IMR-90 (cell line): ENCODE measurements at regions not wholly inside any gene's neighbourhood (a gene's known extent, or its start where the extent isn't known, plus 50 kb on each side); places are given as distances from the start of the nearest gene placed in this dataset.

Experiments
- ATAC-seq: fragments of 200-7000 bp; cut with Tn5 transposase; 2 replicates; pipeline ENCODE4 v1.9.1; 2020; ENCODE audit warnings: low read depth, mild to moderate bottlenecking, moderate library complexity
- BruUV-seq: library from RNA; stranded (reverse); fragments of 400-500 nt; replicated peaks from 2 replicates; lab custom pipeline; 2021; lab: Mats Ljungman, UMichigan
- CTCF ChIA-PET: fragments of 300-600 bp; formaldehyde crosslinking; extraction: SDS; loops from one replicate; lab custom pipeline; 2021; ENCODE audit warnings: antibody characterized with exemption; lab: Yijun Ruan, JAX
- POLR2A ChIA-PET: fragments of 300-600 bp; sonication (Branson Sonifier 250); formaldehyde crosslinking; loops from one replicate; lab custom pipeline; 2022; ENCODE audit warnings: antibody characterized with exemption; ENCODE audit not compliant: unreplicated experiment; lab: Charles Lee
- DNase-seq: peaks from one replicate; pipeline ENCODE4 v3.0.0; 2013
- H2AFZ ChIP-seq: replicated peaks from 2 replicates; pipeline ENCODE3; 2013; ENCODE audit warnings: low read length, mild to moderate bottlenecking; ENCODE audit not compliant: poor library complexity
- H2AK5ac ChIP-seq: 2 replicates; pipeline ENCODE4 v1.6.1; 2013; ENCODE audit warnings: low read depth, low read length, inconsistent platforms
- H2AK9ac ChIP-seq: replicated peaks from 2 replicates; pipeline ENCODE3; 2013; ENCODE audit warnings: mild to moderate bottlenecking, low read depth, low read length, moderate library complexity; ENCODE audit not compliant: poor library complexity
- H2BK120ac ChIP-seq: 2 replicates; pipeline ENCODE4 v1.6.1; 2013; ENCODE audit warnings: low read depth, low read length, inconsistent platforms
- H2BK15ac ChIP-seq: 3 replicates; pipeline ENCODE4 v1.6.1; 2013; ENCODE audit warnings: low read depth, low read length, inconsistent platforms
- H2BK20ac ChIP-seq: 2 replicates; pipeline ENCODE4 v1.6.1; 2013; ENCODE audit warnings: low read depth, mild to moderate bottlenecking, inconsistent platforms, low read length, moderate library complexity
- H2BK5ac ChIP-seq: 2 replicates; pipeline ENCODE4 v1.6.1; 2013; ENCODE audit warnings: mild to moderate bottlenecking, low read depth, low read length, inconsistent platforms; ENCODE audit not compliant: poor library complexity, severe bottlenecking
- H3K14ac ChIP-seq: replicated peaks from 2 replicates; pipeline ENCODE4 v1.6.1; 2013; ENCODE audit warnings: low read depth, low read length, inconsistent platforms
- H3K18ac ChIP-seq: 2 replicates; pipeline ENCODE4 v1.6.1; 2013; ENCODE audit warnings: low read depth, low read length, control low read depth
- H3K23ac ChIP-seq: 2 replicates; pipeline ENCODE4 v1.6.1; 2013; ENCODE audit warnings: low read depth, low read length, inconsistent platforms
- H3K27ac ChIP-seq: 2 replicates; pipeline ENCODE4 v1.5.1; 2013; ENCODE audit warnings: mild to moderate bottlenecking, control low read depth, low read length; ENCODE audit not compliant: insufficient read depth
- H3K27me3 ChIP-seq: 2 replicates; pipeline ENCODE4 v1.6.1; 2013; ENCODE audit warnings: low read length; ENCODE audit not compliant: control insufficient read depth, insufficient read depth
- H3K36me3 ChIP-seq: 2 replicates; pipeline ENCODE4 v1.6.1; 2013; ENCODE audit warnings: low read length, mixed read lengths; ENCODE audit not compliant: control insufficient read depth, insufficient read depth
- H3K4ac ChIP-seq: 2 replicates; pipeline ENCODE4 v1.6.1; 2013; ENCODE audit warnings: low read depth, low read length, inconsistent platforms
- H3K4me1 ChIP-seq: 2 replicates; pipeline ENCODE4 v1.6.1; 2013; ENCODE audit warnings: low read length, mixed read lengths; ENCODE audit not compliant: control insufficient read depth, insufficient read depth
- H3K4me2 ChIP-seq: 2 replicates; pipeline ENCODE4 v1.6.1; 2013; ENCODE audit warnings: low read depth, mild to moderate bottlenecking, control low read depth, low read length, moderate library complexity
- H3K4me3 ChIP-seq: 2 replicates; pipeline ENCODE4 v1.5.1; 2013; ENCODE audit warnings: low read depth, mild to moderate bottlenecking, control low read depth, low read length, moderate library complexity; ENCODE audit not compliant: insufficient read depth
- H3K56ac ChIP-seq: 2 replicates; pipeline ENCODE4 v1.6.1; 2013; ENCODE audit warnings: low read length, inconsistent platforms; ENCODE audit not compliant: insufficient read depth; ENCODE audit errors: extremely low read depth
- H3K79me1 ChIP-seq, 2 experiments: 2 replicates each; pipeline ENCODE4 v1.6.1; 2013; ENCODE audit warnings: low read length in 2 of 2, inconsistent platforms in 1 of 2, low read depth in 1 of 2
- H3K9ac ChIP-seq: 2 replicates; pipeline ENCODE4 v1.6.1; 2013; ENCODE audit warnings: low read depth, low read length, control low read depth
- H3K9me1 ChIP-seq: 2 replicates; pipeline ENCODE4 v1.6.1; 2013; ENCODE audit warnings: low read length, inconsistent platforms; ENCODE audit not compliant: insufficient read depth
- H3K9me3 ChIP-seq: 2 replicates; pipeline ENCODE4 v1.6.1; 2013; ENCODE audit warnings: low read length; ENCODE audit not compliant: control insufficient read depth, insufficient read depth
- H4K20me1 ChIP-seq: 2 replicates; pipeline ENCODE4 v1.6.1; 2013; ENCODE audit warnings: low read length, inconsistent platforms; ENCODE audit not compliant: insufficient read depth
- H4K5ac ChIP-seq: 2 replicates; pipeline ENCODE4 v1.6.1; 2013; ENCODE audit warnings: mild to moderate bottlenecking, low read depth, low read length, control low read depth
- H4K8ac ChIP-seq, 2 experiments: 2 replicates each; pipeline ENCODE4 v1.6.1; 2013; ENCODE audit warnings: low read depth in 2 of 2, low read length in 2 of 2, control low read depth in 1 of 2, inconsistent platforms in 1 of 2
- H4K91ac ChIP-seq: 2 replicates; pipeline ENCODE4 v1.6.1; 2013; ENCODE audit warnings: low read depth, low read length, inconsistent platforms; ENCODE audit not compliant: insufficient read depth
- BHLHE40 ChIP-seq: fragments of 150-350 bp; IDR thresholded peaks from 2 replicates; pipeline ENCODE4 v1.6.1; 2016; ENCODE audit warnings: mild to moderate bottlenecking, low read depth, low read length
- CEBPB ChIP-seq: IDR thresholded peaks from 2 replicates; pipeline ENCODE4 v1.6.1; 2012; ENCODE audit warnings: low read depth, low read length, improper control_type of control experiment
- CHD1 ChIP-seq: IDR thresholded peaks from 2 replicates; pipeline ENCODE4 v1.6.1; 2012; ENCODE audit warnings: low read depth, low read length, improper control_type of control experiment
- CTCF ChIP-seq: conservative IDR thresholded peaks from 2 replicates; pipeline ENCODE4 v1.5.1; 2012; ENCODE audit warnings: mild to moderate bottlenecking, low read depth, low read length, improper control_type of control experiment
- ELK1 ChIP-seq: fragments of 150-350 bp; IDR thresholded peaks from 2 replicates; pipeline ENCODE4 v1.6.1; 2016; ENCODE audit warnings: low read depth, mild to moderate bottlenecking, low read length, moderate library complexity, borderline replicate concordance
- FOS ChIP-seq: fragments of 150-350 bp; IDR thresholded peaks from 2 replicates; pipeline ENCODE4 v1.6.1; 2016; ENCODE audit warnings: low read depth, low read length
- MAFK ChIP-seq: IDR thresholded peaks from 2 replicates; pipeline ENCODE4 v1.6.1; 2012; ENCODE audit warnings: low read depth, low read length, improper control_type of control experiment
- MAZ ChIP-seq: IDR thresholded peaks from 2 replicates; pipeline ENCODE4 v1.6.1; 2012; ENCODE audit warnings: low read depth, mild to moderate bottlenecking, low read length, improper control_type of control experiment, moderate library complexity, borderline replicate concordance
- MXI1 ChIP-seq: IDR thresholded peaks from 2 replicates; pipeline ENCODE4 v1.6.1; 2012; ENCODE audit warnings: low read depth, mild to moderate bottlenecking, low read length, moderate library complexity, borderline replicate concordance
- NFE2L2 ChIP-seq: fragments of 150-350 bp; IDR thresholded peaks from 2 replicates; pipeline ENCODE4 v1.6.1; 2016; ENCODE audit warnings: low read depth, mild to moderate bottlenecking, low read length
- POLR2A ChIP-seq: IDR thresholded peaks from 2 replicates; pipeline ENCODE4 v1.6.1; 2012; ENCODE audit warnings: mild to moderate bottlenecking, low read depth, low read length
- RAD21 ChIP-seq: IDR thresholded peaks from 2 replicates; pipeline ENCODE4 v1.6.1; 2012; ENCODE audit warnings: low read length, improper control_type of control experiment
- RCOR1 ChIP-seq: IDR thresholded peaks from 2 replicates; pipeline ENCODE4 v1.6.1; 2012; ENCODE audit warnings: mild to moderate bottlenecking, low read length, improper control_type of control experiment; ENCODE audit not compliant: insufficient replicate concordance
- RFX5 ChIP-seq: IDR thresholded peaks from 2 replicates; pipeline ENCODE4 v1.8.0; 2012; ENCODE audit warnings: low read depth, mild to moderate bottlenecking, low read length, moderate library complexity
- SMC3 ChIP-seq: fragments of 150-350 bp; IDR thresholded peaks from 2 replicates; pipeline ENCODE4 v1.6.1; 2016; ENCODE audit warnings: low read depth, mild to moderate bottlenecking, antibody characterized with exemption, low read length, moderate library complexity
- USF2 ChIP-seq: fragments of 150-350 bp; IDR thresholded peaks from 2 replicates; pipeline ENCODE4 v1.6.1; 2017; ENCODE audit warnings: mild to moderate bottlenecking, antibody characterized with exemption, low read length, low read depth
- WGBS, 2 experiments: methylation state at CpG; one replicate each; pipeline versions ENCODE4 v1.1.5 to v1.1.7; 2013; ENCODE audit warnings: missing lambda C conversion rate in 2 of 2; ENCODE audit not compliant: insufficient read length in 1 of 2; ENCODE audit errors: extremely low coverage in 2 of 2; 5-methylcytosine and 5-hydroxymethylcytosine counted together
- dilution Hi-C: fragments of 300-500 bp; cut with HindIII; formaldehyde crosslinking; loops from one replicate; pipeline ENCODE4 v1.14.3; 2018; ENCODE audit warnings: low sequenced_read_pairs; ENCODE audit not compliant: unreplicated experiment
- in situ Hi-C: fragments of 300-500 bp; cut with MboI; formaldehyde crosslinking; loops from 3 replicates; pipeline ENCODE4 v1.14.3; 2019; ENCODE audit warnings: low sequenced_read_pairs, inconsistent platforms, mixed read lengths
- intact Hi-C: fragments of 100-400 bp; cut with micrococcal nuclease; formaldehyde crosslinking; loops from 2 replicates; pipeline ENCODE4 v1.10.0; 2022

- Histone ChIP-seq H2BK5ac (no peak overlapping the region), H3K4me3 (no peak overlapping the region), H3K9ac (no peak overlapping the region), H4K8ac (no peak overlapping the region), H3K27me3 (no peaks in the 10 kb centered on the region), H2BK15ac (no peak overlapping the region), H3K9me1 (no peaks in the 10 kb centered on the region), H3K36me3 (no peaks in the 10 kb centered on the region), H2AK5ac (no peak overlapping the region), H3K4ac (no peak overlapping the region), H2AFZ (no peak overlapping the region), H4K91ac (no peak overlapping the region), H3K9me3 (peaks cover 33% of the 10 kb centered on the region), H2AK9ac (no peak overlapping the region), H3K18ac (no peak overlapping the region), H3K27ac (no peak overlapping the region), H3K4me2 (no peak overlapping the region), H3K56ac (no peak overlapping the region), H3K23ac (no peak overlapping the region), H3K79me1 (no peaks in the 10 kb centered on the region), H3K14ac (no peak overlapping the region), H4K20me1 (no peaks in the 10 kb centered on the region), H2BK20ac (no peak overlapping the region), H2BK120ac (no peak overlapping the region), H3K4me1 (no peaks in the 10 kb centered on the region), H4K5ac (no peak overlapping the region)
- DNase-seq: no peak
- POLR2A ChIA-PET: no interaction called here
- TF ChIP-seq MXI1: no peak
- TF ChIP-seq MAZ: no peak
- TF ChIP-seq POLR2A: no peak
- no peak for TF ChIP-seq CEBPB
- no peak for TF ChIP-seq SMC3
- TF ChIP-seq CTCF: no peak
- TF ChIP-seq NFE2L2: no peak
- TF ChIP-seq MAFK: no peak
- TF ChIP-seq CHD1: no peak
- no peak for TF ChIP-seq FOS
- TF ChIP-seq USF2: no peak
- TF ChIP-seq RAD21: no peak
- no peak for TF ChIP-seq ELK1
- TF ChIP-seq BHLHE40: no peak
- TF ChIP-seq RCOR1: no peak
- no peak for TF ChIP-seq RFX5
- in situ Hi-C loops (no loop called here), dilution Hi-C loops (no loop called here), intact Hi-C loops (no loop called here)
- BruUV-seq: no TSS peak
- ATAC-seq: no peak
- 47% methylated on average over 4 of the region's 9 CpGs; no CpG with 5 or more reads in 1 of the 2 experiments for WGBS, 2 experiments
- CTCF ChIA-PET: no interaction called here
Observed at GRCh38 chr12:125434131-125434530, 368.9 kb downstream of the AACS start.
